ENCODE measurements at regions not wholly inside any gene's neighbourhood (a gene's known extent, or its start where the extent isn't known, plus 50 kb on each side); places are given as distances from the start of the nearest gene placed in this dataset.

DNA sequence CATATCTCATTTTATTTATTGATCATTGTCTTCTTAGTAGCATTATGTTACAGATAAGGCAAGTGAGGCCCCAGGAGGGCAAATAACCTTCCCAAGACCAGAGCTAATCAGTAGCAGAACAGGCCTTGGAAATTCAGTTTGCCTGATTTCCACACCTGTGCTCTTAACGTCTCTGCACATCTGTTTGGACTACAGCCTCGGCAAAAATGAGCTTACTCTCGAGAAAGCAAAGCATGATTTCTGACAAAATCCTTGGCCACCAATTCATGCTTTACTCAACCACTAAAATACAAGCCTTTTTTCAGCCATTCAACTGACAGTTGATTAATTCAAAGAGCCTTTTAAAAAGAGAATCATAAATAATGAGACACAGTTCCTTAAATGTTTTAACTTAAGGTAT is 309.3 kb upstream of the HTR2A start:
- no peaks in the 10 kb centered on the region for H3K4me1 ChIP-seq (ENCODE audit: control insufficient read depth, insufficient read depth, low read length)
- H3K9me3 Mint-ChIP-seq: peaks cover 4% of the 10 kb centered on the region in 2 donors
- no peak overlapping the region for H3K27ac ChIP-seq (ENCODE audit: low read length)
- intact Hi-C loops (cut with micrococcal nuclease): no loop called here
- no peak overlapping the region for H3K27ac Mint-ChIP-seq
- no peaks in the 10 kb centered on the region for H3K9me3 ChIP-seq (ENCODE audit: control insufficient read depth, insufficient read depth, low read length)
- no peak for TF ChIP-seq CTCF (IDR thresholded peaks at IDR 0.05)
- no peaks in the 10 kb centered on the region for H3K27me3 ChIP-seq (ENCODE audit: control insufficient read depth, insufficient read depth, low read length)
- DNase-seq: no peak
- no peak for ATAC-seq
- H3K36me3 ChIP-seq (ENCODE audit: control insufficient read depth, insufficient read depth, low read length): no peaks in the 10 kb centered on the region
- no peak overlapping the region for H3K4me3 Mint-ChIP-seq
- WGBS (ENCODE audit: insufficient coverage): 75% methylated on average over 3 of the region's 3 CpGs
- H3K36me3 Mint-ChIP-seq: no peaks in the 10 kb centered on the region
- H3K4me3 ChIP-seq (ENCODE audit: low read length): no peak overlapping the region
- no peaks in the 10 kb centered on the region for H3K4me1 Mint-ChIP-seq
- H3K27me3 Mint-ChIP-seq (ENCODE audit: low read depth in 2 of 2): peaks cover 0 to 3% of the 10 kb centered on the region in 2 donors

DNA sequence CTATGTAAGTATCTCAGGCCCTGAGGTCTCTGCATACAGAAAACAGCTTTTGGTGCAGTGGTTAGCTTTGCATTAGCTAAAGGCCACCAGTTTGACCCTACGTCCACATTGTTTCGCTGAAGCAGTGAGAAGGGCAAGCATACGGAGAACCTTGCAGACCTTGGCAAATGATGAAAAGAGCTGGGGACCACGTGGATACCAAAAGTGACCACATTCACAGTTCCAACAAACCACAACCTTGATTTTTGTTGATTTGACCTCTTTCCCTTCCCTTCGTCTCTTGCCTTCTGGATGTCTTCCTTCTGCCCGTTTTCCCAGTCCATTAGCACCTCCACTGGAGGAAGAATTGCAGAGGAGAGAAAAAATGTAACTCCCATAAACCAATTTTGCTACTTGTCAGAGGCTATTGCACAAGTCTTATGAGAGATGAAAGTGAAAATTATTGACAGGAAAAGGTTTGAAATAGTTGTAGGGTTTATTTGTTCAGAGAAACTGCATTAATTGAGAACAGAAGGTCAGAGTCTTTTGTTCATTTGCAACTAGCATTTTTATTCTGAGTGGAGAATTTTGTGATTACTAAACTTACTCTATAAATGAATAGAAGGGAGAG is 293.9 kb upstream of the HTR2A start:
- H3K36me3 ChIP-seq (ENCODE audit: control insufficient read depth, insufficient read depth, low read length): no peaks in the 10 kb centered on the region
- intact Hi-C loops (cut with micrococcal nuclease): no loop called here
- no peaks in the 10 kb centered on the region for H3K4me1 Mint-ChIP-seq
- H3K4me3 Mint-ChIP-seq: no peak overlapping the region
- H3K27me3 Mint-ChIP-seq (ENCODE audit: low read depth in 2 of 2): no peaks in the 10 kb centered on the region
- DNase-seq (no peak), ATAC-seq (no peak)
- no peak overlapping the region for H3K4me3 ChIP-seq (ENCODE audit: low read length)
- no peaks in the 10 kb centered on the region for H3K36me3 Mint-ChIP-seq
- peaks cover 3% of the 10 kb centered on the region in 2 donors for H3K9me3 Mint-ChIP-seq
- H3K9me3 ChIP-seq (ENCODE audit: control insufficient read depth, insufficient read depth, low read length): no peaks in the 10 kb centered on the region
- no peak for TF ChIP-seq CTCF (IDR thresholded peaks at IDR 0.05)
- WGBS (ENCODE audit: insufficient coverage): 49% methylated on average over 4 of the region's 6 CpGs
- H3K27ac Mint-ChIP-seq: no peak overlapping the region
- no peaks in the 10 kb centered on the region for H3K4me1 ChIP-seq (ENCODE audit: control insufficient read depth, insufficient read depth, low read length)
- H3K27ac ChIP-seq (ENCODE audit: low read length): no peak overlapping the region
- no peaks in the 10 kb centered on the region for H3K27me3 ChIP-seq (ENCODE audit: control insufficient read depth, insufficient read depth, low read length)

- DNase-seq (no peak), ATAC-seq (no peak)
- H3K4me1 ChIP-seq (ENCODE audit: control insufficient read depth, insufficient read depth, low read length): no peaks in the 10 kb centered on the region
- H3K4me3 Mint-ChIP-seq: no peak overlapping the region
- peaks cover 3% of the 10 kb centered on the region in 2 donors for H3K9me3 Mint-ChIP-seq
- 95% methylated on average over 2 of the region's 3 CpGs for WGBS (ENCODE audit: insufficient coverage)
- peaks cover 0 to 6% of the 10 kb centered on the region in 2 donors for H3K27me3 Mint-ChIP-seq (ENCODE audit: low read depth in 2 of 2)
- no peak overlapping the region for H3K4me3 ChIP-seq (ENCODE audit: low read length)
- H3K27me3 ChIP-seq (ENCODE audit: control insufficient read depth, insufficient read depth, low read length): no peaks in the 10 kb centered on the region
- H3K36me3 ChIP-seq (ENCODE audit: control insufficient read depth, insufficient read depth, low read length): no peaks in the 10 kb centered on the region
- no peaks in the 10 kb centered on the region for H3K9me3 ChIP-seq (ENCODE audit: control insufficient read depth, insufficient read depth, low read length)
- no peak overlapping the region for H3K27ac ChIP-seq (ENCODE audit: low read length)
- intact Hi-C loops (cut with micrococcal nuclease): no loop called here
- no peak for TF ChIP-seq CTCF (IDR thresholded peaks at IDR 0.05)
- H3K36me3 Mint-ChIP-seq: no peaks in the 10 kb centered on the region
- no peak overlapping the region for H3K27ac Mint-ChIP-seq
- H3K4me1 Mint-ChIP-seq: no peaks in the 10 kb centered on the region
Observed at GRCh38 chr13:47188802-47189201, 291.9 kb upstream of the HTR2A start.

DNA sequence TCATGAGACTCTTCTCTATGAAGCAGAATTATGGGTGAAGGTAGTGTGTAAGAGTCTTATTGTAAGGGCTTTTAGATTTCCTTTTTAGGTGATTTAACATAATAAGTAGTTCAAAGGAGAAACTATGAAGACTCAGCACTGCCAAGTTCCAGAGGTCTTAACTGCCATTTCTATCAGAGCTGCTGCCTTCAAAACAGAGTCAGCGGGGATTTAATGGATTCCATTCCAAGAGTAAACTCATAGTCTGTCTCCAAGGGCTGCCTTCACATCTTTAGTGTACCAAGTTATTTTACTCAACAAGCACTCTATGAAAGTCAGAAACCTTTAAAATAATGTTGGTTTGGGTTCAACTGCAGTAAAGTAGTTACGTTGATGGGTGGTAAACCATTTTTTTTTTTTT is 289.6 kb upstream of the HTR2A start:
- WGBS (ENCODE audit: insufficient coverage): 54% methylated on average over 1 of the region's 2 CpGs
- no peak overlapping the region for H3K4me3 ChIP-seq (ENCODE audit: low read length)
- no peak overlapping the region for H3K27ac ChIP-seq (ENCODE audit: low read length)
- Mint-ChIP-seq H3K27me3 (ENCODE audit: low read depth in 2 of 2) (peaks cover 0 to 6% of the 10 kb centered on the region in 2 donors), H3K36me3 (no peaks in the 10 kb centered on the region), H3K4me1 (no peaks in the 10 kb centered on the region), H3K9me3 (peaks cover 3 to 5% of the 10 kb centered on the region in 2 donors), H3K4me3 (no peak overlapping the region), H3K27ac (no peak overlapping the region)
- H3K4me1 ChIP-seq (ENCODE audit: control insufficient read depth, insufficient read depth, low read length): no peaks in the 10 kb centered on the region
- H3K27me3 ChIP-seq (ENCODE audit: control insufficient read depth, insufficient read depth, low read length): no peaks in the 10 kb centered on the region
- DNase-seq: no peak
- ATAC-seq: no peak
- TF ChIP-seq CTCF (IDR thresholded peaks at IDR 0.05): no peak
- intact Hi-C loops (cut with micrococcal nuclease): no loop called here
- no peaks in the 10 kb centered on the region for H3K36me3 ChIP-seq (ENCODE audit: control insufficient read depth, insufficient read depth, low read length)
- H3K9me3 ChIP-seq (ENCODE audit: control insufficient read depth, insufficient read depth, low read length): no peaks in the 10 kb centered on the region
